ENCODE measurements at regions not wholly inside any gene's neighbourhood (a gene's known extent, or its start where the extent isn't known, plus 50 kb on each side); places are given as distances from the start of the nearest gene placed in this dataset.

DNA sequence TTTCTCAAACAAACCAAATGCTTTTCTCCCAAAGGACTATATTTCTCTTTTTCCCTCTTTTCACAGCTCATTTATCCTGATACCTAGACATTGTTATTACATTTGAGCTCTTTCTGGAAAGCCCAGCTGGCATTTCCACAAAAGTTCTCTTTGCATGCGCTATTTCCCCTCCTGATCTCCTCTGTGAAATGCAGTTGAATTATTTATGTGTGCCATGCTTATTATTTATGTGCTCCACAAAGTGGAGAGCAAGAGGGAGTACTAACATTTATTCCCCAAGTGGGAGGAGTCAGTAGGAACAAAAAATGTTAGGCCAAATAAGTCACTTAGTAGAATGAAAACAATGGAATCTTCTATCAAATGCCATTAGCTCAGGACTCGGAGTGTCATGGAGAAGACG is 626.6 kb upstream of the IGFBP7 start:
- H3K9me3 ChIP-seq (ENCODE audit: control insufficient read depth, insufficient read depth, low read depth, low read length): no peaks in the 10 kb centered on the region
- no peaks in the 10 kb centered on the region for H3K4me1 ChIP-seq (ENCODE audit: control insufficient read depth, insufficient read depth, low read length)
- ChIA-PET POLR2A (no interaction called here), CTCF (no interaction called here)
- H3K36me3 ChIP-seq (ENCODE audit: control insufficient read depth in 2 of 2, insufficient read depth in 1 of 2, low read length in 2 of 2): no peaks in the 10 kb centered on the region
- H3K27ac ChIP-seq (ENCODE audit: extremely low read depth, low read depth, low read length): no peak overlapping the region
- H3K4me3 ChIP-seq (ENCODE audit: low read depth, low read length): no peak overlapping the region
- TF ChIP-seq ZNF510 (tag by site-specific recombination; IDR thresholded peaks at IDR 0.05; ENCODE audit: insufficient replicate concordance): no peak
- TF ChIP-seq, protein P1, sequence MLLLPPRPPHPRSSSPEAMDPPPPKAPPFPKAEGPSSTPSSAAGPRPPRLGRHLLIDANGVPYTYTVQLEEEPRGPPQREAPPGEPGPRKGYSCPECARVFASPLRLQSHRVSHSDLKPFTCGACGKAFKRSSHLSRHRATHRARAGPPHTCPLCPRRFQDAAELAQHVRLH (tag by site-specific recombination; IDR thresholded peaks at IDR 0.05): no peak
- TF ChIP-seq ZNF292 (tag by site-specific recombination; IDR thresholded peaks at IDR 0.05; ENCODE audit: borderline replicate concordance, low read depth): no peak
- no peak for TF ChIP-seq ZNF155 (tag by site-specific recombination; IDR thresholded peaks at IDR 0.05)
- TF ChIP-seq, protein P2, sequence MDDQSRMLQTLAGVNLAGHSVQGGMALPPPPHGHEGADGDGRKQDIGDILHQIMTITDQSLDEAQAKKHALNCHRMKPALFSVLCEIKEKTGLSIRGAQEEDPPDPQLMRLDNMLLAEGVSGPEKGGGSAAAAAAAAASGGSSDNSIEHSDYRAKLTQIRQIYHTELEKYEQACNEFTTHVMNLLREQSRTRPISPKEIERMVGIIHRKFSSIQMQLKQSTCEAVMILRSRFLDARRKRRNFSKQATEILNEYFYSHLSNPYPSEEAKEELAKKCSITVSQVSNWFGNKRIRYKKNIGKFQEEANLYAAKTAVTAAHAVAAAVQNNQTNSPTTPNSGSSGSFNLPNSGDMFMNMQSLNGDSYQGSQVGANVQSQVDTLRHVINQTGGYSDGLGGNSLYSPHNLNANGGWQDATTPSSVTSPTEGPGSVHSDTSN (CRISPR knock-in tag; IDR thresholded peaks at IDR 0.05): no peak
- no peak for TF ChIP-seq ZNF302 (tag by site-specific recombination; IDR thresholded peaks at IDR 0.05; ENCODE audit: low read depth)
- TF ChIP-seq ZNF202 (tag by site-specific recombination; IDR thresholded peaks at IDR 0.05; ENCODE audit: borderline replicate concordance): no peak
- TF ChIP-seq, protein P3, sequence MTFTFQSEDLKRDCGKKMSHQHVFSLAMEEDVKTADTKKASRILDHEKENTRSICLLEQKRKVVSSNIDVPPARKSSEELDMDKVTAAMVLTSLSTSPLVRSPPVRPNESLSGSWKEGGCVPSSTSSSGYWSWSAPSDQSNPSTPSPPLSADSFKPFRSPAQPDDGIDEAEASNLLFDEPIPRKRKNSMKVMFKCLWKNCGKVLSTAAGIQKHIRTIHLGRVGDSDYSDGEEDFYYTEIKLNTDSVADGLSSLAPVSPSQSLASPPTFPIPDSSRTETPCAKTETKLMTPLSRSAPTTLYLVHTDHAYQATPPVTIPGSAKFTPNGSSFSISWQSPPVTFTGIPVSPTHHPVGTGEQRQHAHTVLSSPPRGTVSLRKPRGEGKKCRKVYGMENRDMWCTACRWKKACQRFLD (tag by site-specific recombination; IDR thresholded peaks at IDR 0.05): no peak
- TF ChIP-seq ZNF664 (tag by site-specific recombination; IDR thresholded peaks at IDR 0.05): no peak
- no peak for TF ChIP-seq KLF9 (tag by site-specific recombination; IDR thresholded peaks at IDR 0.05; ENCODE audit: low read depth)
- TF ChIP-seq SP2 (tag by site-specific recombination; IDR thresholded peaks at IDR 0.05): no peak

DNA sequence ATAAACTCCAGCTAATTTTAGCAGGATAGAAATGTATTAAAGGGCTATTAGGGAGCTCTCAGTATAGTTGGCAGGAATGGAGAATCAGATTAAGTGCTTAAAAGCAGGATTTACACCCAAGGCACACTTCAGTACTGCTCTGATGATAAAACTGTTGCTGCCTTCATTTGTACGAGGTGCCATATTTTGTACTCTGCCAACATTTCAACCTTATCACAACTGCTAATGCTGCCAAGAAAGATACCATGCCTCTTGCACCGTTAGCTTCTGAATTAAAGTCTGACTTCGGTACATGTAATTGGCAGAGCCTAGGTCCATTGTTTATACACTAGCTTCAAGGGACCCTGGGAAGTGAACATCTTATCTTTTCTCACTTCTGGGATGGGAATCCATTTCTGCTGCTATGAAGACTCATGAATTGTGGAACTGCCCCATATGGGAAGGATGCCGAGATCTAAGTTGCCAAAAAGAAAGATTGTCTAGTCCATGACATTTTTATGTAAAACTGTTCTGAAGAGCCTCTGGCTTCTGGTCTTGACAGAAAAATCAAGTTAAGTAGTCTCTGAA is 624.0 kb upstream of the IGFBP7 start:
- POLR2A ChIA-PET: no interaction called here
- H3K9me3 ChIP-seq (ENCODE audit: control insufficient read depth, insufficient read depth, low read depth, low read length): no peaks in the 10 kb centered on the region
- no peaks in the 10 kb centered on the region for H3K36me3 ChIP-seq (ENCODE audit: control insufficient read depth in 2 of 2, insufficient read depth in 1 of 2, low read length in 2 of 2)
- CTCF ChIA-PET: no interaction called here
- H3K4me3 ChIP-seq (ENCODE audit: low read depth, low read length): no peak overlapping the region
- no peak overlapping the region for H3K27ac ChIP-seq (ENCODE audit: extremely low read depth, low read depth, low read length)
- no peaks in the 10 kb centered on the region for H3K4me1 ChIP-seq (ENCODE audit: control insufficient read depth, insufficient read depth, low read length)
- no peak for TF ChIP-seq ZBTB48 (tag by site-specific recombination; IDR thresholded peaks at IDR 0.05)
- TF ChIP-seq ZNF335 (tag by site-specific recombination; conservative IDR thresholded peaks at IDR 0.05): no peak
- TF ChIP-seq ZNF558 (tag by site-specific recombination; IDR thresholded peaks at IDR 0.05): no peak
- TF ChIP-seq ZNF777 (tag by site-specific recombination; IDR thresholded peaks at IDR 0.05; ENCODE audit: borderline replicate concordance): no peak
- TF ChIP-seq, protein P4, sequence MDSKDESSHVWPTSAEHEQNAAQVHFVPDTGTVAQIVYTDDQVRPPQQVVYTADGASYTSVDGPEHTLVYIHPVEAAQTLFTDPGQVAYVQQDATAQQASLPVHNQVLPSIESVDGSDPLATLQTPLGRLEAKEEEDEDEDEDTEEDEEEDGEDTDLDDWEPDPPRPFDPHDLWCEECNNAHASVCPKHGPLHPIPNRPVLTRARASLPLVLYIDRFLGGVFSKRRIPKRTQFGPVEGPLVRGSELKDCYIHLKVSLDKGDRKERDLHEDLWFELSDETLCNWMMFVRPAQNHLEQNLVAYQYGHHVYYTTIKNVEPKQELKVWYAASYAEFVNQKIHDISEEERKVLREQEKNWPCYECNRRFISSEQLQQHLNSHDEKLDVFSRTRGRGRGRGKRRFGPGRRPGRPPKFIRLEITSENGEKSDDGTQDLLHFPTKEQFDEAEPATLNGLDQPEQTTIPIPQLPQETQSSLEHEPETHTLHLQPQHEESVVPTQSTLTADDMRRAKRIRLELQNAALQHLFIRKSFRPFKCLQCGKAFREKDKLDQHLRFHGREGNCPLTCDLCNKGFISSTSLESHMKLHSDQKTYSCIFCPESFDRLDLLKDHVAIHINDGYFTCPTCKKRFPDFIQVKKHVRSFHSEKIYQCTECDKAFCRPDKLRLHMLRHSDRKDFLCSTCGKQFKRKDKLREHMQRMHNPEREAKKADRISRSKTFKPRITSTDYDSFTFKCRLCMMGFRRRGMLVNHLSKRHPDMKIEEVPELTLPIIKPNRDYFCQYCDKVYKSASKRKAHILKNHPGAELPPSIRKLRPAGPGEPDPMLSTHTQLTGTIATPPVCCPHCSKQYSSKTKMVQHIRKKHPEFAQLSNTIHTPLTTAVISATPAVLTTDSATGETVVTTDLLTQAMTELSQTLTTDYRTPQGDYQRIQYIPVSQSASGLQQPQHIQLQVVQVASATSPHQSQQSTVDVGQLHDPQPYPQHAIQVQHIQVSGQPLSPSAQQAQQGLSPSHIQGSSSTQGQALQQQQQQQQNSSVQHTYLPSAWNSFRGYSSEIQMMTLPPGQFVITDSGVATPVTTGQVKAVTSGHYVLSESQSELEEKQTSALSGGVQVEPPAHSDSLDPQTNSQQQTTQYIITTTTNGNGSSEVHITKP (tag by site-specific recombination; IDR thresholded peaks at IDR 0.05): no peak
- TF ChIP-seq ZNF214 (tag by site-specific recombination; IDR thresholded peaks at IDR 0.05; ENCODE audit: borderline replicate concordance): no peak
- TF ChIP-seq, protein P5, sequence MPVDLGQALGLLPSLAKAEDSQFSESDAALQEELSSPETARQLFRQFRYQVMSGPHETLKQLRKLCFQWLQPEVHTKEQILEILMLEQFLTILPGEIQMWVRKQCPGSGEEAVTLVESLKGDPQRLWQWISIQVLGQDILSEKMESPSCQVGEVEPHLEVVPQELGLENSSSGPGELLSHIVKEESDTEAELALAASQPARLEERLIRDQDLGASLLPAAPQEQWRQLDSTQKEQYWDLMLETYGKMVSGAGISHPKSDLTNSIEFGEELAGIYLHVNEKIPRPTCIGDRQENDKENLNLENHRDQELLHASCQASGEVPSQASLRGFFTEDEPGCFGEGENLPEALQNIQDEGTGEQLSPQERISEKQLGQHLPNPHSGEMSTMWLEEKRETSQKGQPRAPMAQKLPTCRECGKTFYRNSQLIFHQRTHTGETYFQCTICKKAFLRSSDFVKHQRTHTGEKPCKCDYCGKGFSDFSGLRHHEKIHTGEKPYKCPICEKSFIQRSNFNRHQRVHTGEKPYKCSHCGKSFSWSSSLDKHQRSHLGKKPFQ (tag by site-specific recombination; IDR thresholded peaks at IDR 0.05): no peak
- no peak for TF ChIP-seq ZSCAN23 (tag by site-specific recombination; IDR thresholded peaks at IDR 0.05)
- TF ChIP-seq ZNF341 (tag by site-specific recombination; IDR thresholded peaks at IDR 0.05; ENCODE audit: low read depth): no peak
- TF ChIP-seq, protein P3 (tag by site-specific recombination; IDR thresholded peaks at IDR 0.05): no peak
- no peak for TF ChIP-seq ZNF292 (tag by site-specific recombination; IDR thresholded peaks at IDR 0.05; ENCODE audit: borderline replicate concordance, low read depth)
- TF ChIP-seq ZNF157 (tag by site-specific recombination; IDR thresholded peaks at IDR 0.05): no peak
- no peak for TF ChIP-seq ZNF514 (tag by site-specific recombination; IDR thresholded peaks at IDR 0.05)
- no peak for TF ChIP-seq ZNF76 (tag by site-specific recombination; IDR thresholded peaks at IDR 0.05; ENCODE audit: borderline replicate concordance, low read depth)
